SU-DHL-6 (cell line): ENCODE measurements at regions not wholly inside any gene's neighbourhood (a gene's known extent, or its start where the extent isn't known, plus 50 kb on each side); places are given as distances from the start of the nearest gene placed in this dataset.

ENCODE experiments used
- CTCF ChIP-seq: fragments of 200-600 bp; sonication (generic); IDR thresholded peaks from one replicate; pipeline ENCODE4 v1.5.1; 2017; ENCODE audit warnings: antibody characterized with exemption, mild to moderate bottlenecking, low read length, moderate library complexity; ENCODE audit not compliant: insufficient read depth, poor library complexity, severe bottlenecking
- EZH2phosphoT487 ChIP-seq: fragments of 200-600 bp; sonication (generic), shearing (Covaris generic); conservative IDR thresholded peaks from 2 replicates; pipeline ENCODE4 v1.6.1; 2018; ENCODE audit warnings: mild to moderate bottlenecking, antibody characterized with exemption, low read length, moderate library complexity, mixed read lengths

- no peak for TF ChIP-seq CTCF
- no peak for TF ChIP-seq EZH2phosphoT487
Measured at GRCh38 chr2:41216978-41217377, 765.1 kb upstream of the SLC8A1 start.
